Lower leg skin (tissue), 4 donors: ENCODE measurements at regions not wholly inside any gene's neighbourhood (a gene's known extent, or its start where the extent isn't known, plus 50 kb on each side); places are given as distances from the start of the nearest gene placed in this dataset.

Experiments used
- DNase-seq, 2 donors: peaks; one replicate each; pipeline ENCODE4 v3.0.0-alpha.2; 2019; ENCODE audit warnings: low spot score in 2 of 2
- H3K4me3 ChIP-seq: fragments of 200-600 bp; sonication (generic); 2 replicates; pipeline ENCODE4 v1.5.1; 2017; ENCODE audit warnings: mild to moderate bottlenecking, low read depth; ENCODE audit not compliant: poor library complexity, severe bottlenecking
- POLR2A ChIP-seq, 2 donors: fragments of 450-650 bp; IDR thresholded peaks; one replicate each; pipeline ENCODE4 v1.6.1; 2016 to 2017; ENCODE audit warnings: antibody characterized with exemption in 2 of 2, mild to moderate bottlenecking in 1 of 2, moderate library complexity in 1 of 2
- WGBS, 2 donors: methylation state at CpG; one replicate each; pipeline ENCODE4 v1.1.5; 2018; 5-methylcytosine and 5-hydroxymethylcytosine counted together
- intact Hi-C: fragments of 100-400 bp; cut with DNase I; formaldehyde crosslinking; loops from one replicate; pipeline ENCODE4 v1.15.0; 2023; ENCODE audit warnings: low total_unique reads
- TF ChIP-seq, protein P1 (sequence below), 3 donors: fragments of 450-650 bp; IDR thresholded peaks; one replicate each; pipeline ENCODE4 v1.5.1; 2016; ENCODE audit warnings: antibody characterized with exemption in 3 of 3, mild to moderate bottlenecking in 3 of 3, moderate library complexity in 2 of 3

- intact Hi-C loops: no loop called here
- H3K4me3 ChIP-seq: no peak overlapping the region
- TF ChIP-seq, protein P1, sequence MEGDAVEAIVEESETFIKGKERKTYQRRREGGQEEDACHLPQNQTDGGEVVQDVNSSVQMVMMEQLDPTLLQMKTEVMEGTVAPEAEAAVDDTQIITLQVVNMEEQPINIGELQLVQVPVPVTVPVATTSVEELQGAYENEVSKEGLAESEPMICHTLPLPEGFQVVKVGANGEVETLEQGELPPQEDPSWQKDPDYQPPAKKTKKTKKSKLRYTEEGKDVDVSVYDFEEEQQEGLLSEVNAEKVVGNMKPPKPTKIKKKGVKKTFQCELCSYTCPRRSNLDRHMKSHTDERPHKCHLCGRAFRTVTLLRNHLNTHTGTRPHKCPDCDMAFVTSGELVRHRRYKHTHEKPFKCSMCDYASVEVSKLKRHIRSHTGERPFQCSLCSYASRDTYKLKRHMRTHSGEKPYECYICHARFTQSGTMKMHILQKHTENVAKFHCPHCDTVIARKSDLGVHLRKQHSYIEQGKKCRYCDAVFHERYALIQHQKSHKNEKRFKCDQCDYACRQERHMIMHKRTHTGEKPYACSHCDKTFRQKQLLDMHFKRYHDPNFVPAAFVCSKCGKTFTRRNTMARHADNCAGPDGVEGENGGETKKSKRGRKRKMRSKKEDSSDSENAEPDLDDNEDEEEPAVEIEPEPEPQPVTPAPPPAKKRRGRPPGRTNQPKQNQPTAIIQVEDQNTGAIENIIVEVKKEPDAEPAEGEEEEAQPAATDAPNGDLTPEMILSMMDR (IDR thresholded peaks at IDR 0.05): no peak
- TF ChIP-seq POLR2A (IDR thresholded peaks at IDR 0.05): no peak
- no peak for DNase-seq
- WGBS, 2 donors: 82 to 92% methylated on average over 3 of the region's 3 CpGs
Measured at GRCh38 chr20:39216195-39216594, 254.1 kb downstream of the DHX35 start.

GRCh38 chr20:39214828-39215227 lies 252.7 kb downstream of the DHX35 start:
- 28 to 45% methylated on average over 2 of the region's 2 CpGs for WGBS, 2 donors
- no peak for DNase-seq

GRCh38 chr20:39213476-39214145 lies 251.5 kb downstream of the DHX35 start:
- 69 to 74% methylated on average over 3 of the region's 3 CpGs for WGBS, 2 donors
- intact Hi-C loops: loop anchor here (5.0 kb wide), 1 partner anchor 1136 kb away; no protein-coding TSS in a partner anchor
- TF ChIP-seq, protein P1 (IDR thresholded peaks at IDR 0.05): no peak
- TF ChIP-seq POLR2A (IDR thresholded peaks at IDR 0.05): no peak
- no peak for DNase-seq
- H3K4me3 ChIP-seq: no peak overlapping the region

More at GRCh38 chr20:39214828-39215227, 252.7 kb downstream of the DHX35 start:
- TF ChIP-seq POLR2A (IDR thresholded peaks at IDR 0.05): no peak
- TF ChIP-seq, protein P1 (IDR thresholded peaks at IDR 0.05): no peak
- no peak overlapping the region for H3K4me3 ChIP-seq
- intact Hi-C loops: loop anchor here (5.0 kb wide), 1 partner anchor 1138 kb away; no protein-coding TSS in a partner anchor

GRCh38 chr20:39211060-39211748 lies 249.1 kb downstream of the DHX35 start:
- TF ChIP-seq, protein P1 (IDR thresholded peaks at IDR 0.05): no peak
- TF ChIP-seq POLR2A (IDR thresholded peaks at IDR 0.05): no peak
- DNase-seq: no peak
- intact Hi-C loops: loop anchor here (5.0 kb wide), 1 partner anchor 1134 kb away; no protein-coding TSS in a partner anchor
- no peak overlapping the region for H3K4me3 ChIP-seq
- WGBS, 2 donors: 76 to 83% methylated on average over 5 of the region's 5 CpGs

GRCh38 chr20:39210341-39211036 lies 248.3 kb downstream of the DHX35 start:
- H3K4me3 ChIP-seq: no peak overlapping the region
- no peak for TF ChIP-seq POLR2A (IDR thresholded peaks at IDR 0.05)
- TF ChIP-seq, protein P1 (IDR thresholded peaks at IDR 0.05): no peak
- intact Hi-C loops: loop anchor here (5.0 kb wide), 1 partner anchor 1133 kb away; no protein-coding TSS in a partner anchor
- WGBS, 2 donors: 65 to 66% methylated on average over 11 of the region's 11 CpGs
- DNase-seq: no peak
